Stimulated activated CD4-positive, alpha-beta T cell treated with anti-CD3 and anti-CD28 coated beads, TNF-alpha, amount 100 ng/mL, for 1 hour (primary cell): ENCODE measurements at regions not wholly inside any gene's neighbourhood (a gene's known extent, or its start where the extent isn't known, plus 50 kb on each side); places are given as distances from the start of the nearest gene placed in this dataset.

Source experiments
- DNase-seq, 3 donors: peaks; one replicate each; pipeline ENCODE4 v3.0.0-alpha.2; 2020; ENCODE audit warnings: low read depth in 3 of 3, low spot score in 1 of 3

DNA sequence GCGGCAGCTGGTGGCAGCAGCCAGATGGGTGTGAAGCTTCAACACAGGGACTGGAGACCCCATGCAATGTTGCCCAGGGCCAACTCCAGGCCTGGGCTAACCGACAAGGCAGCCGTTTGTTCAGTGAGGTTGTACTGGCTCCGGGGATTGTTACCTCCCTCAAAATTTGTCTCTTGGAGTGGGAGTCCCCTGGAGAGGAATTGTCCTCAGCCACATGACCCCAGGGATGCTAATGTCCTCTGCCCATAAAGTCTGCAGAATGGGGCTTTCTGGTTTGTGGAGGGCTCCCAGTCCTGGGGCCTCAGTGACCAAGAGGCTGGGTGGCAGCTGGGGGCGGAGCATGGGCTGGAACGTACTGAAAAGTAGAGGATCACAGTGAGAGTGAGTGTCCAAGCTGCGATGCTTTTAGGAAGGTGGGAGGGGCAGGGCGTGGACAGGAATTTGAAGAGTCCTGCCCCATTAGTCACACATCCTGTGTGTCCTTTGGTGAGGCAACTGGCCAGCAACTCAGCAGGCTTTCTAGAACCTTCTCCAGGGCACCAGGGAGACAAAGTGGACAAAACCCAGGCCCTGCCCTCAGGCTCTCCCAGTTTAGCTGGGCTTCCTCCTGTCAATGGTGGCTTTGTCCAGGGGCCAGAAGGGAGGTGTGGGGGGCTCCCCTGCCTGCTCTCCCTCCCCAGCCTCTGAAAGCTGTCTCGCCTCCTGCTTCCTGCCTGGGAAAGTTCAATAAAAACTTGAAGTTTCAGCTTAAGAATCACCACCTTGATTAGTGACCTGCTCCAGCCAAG is 114.0 kb downstream of the NSG2 start:
- DNase-seq: no peak

DNA sequence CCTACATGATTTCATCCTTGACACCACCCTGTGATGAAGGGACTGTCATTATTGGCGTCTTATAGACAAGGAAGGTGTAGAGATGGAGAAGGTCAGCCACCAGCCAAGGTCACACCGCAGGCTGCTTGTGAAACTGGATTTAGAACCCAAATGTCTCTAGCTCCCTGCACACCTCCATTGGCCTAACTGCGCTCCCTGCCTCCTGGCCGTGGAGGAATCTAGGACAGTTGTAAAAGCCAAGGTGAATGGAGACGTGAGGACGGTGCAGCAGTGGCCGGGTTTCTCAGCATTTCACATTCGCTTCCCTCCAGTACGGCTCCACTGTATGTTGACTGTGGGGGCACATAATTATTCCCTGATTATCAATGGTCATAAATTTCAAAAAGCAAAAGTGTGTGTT is 119.9 kb downstream of the NSG2 start:
- DNase-seq: no peak

DNA sequence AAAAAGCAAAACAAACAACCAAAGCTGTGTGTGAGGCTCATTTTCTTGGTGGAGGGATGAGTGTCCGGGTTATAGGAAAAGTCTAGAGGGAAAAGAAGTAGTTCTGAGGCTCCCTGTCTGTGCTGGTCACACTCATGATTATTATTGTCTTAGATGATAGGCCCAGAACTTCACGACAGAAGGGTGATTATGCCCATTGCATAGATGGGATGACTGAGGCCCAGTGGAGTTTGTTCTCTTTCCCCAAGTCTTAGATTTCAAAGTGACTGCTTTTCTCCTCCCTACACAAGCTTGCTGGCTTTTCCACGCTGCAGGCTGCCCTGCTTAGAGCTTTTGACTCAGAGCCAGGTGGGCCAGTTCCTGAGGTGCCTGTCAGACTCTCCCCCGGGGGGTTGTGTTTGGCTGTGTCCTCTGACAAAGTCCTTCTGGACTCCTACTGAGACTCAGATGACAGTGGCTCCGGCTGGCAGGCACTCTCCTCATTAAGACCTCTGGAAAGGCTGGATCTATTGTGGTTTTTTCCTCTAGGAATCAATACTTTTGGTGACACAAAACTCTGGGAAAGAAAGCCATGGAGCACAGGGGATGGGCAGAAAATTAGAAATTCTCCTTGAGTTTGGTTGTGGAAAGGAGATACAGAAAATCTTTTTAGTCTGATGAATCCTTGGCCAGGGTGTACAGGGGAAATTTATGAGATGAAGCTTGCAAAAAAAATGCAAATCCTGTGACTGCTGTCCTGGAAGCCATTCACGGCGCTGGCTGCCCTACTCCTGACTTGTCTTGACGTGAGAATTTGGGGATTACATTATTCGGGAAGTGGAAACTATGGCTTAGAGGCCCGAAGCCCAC is 120.9 kb downstream of the NSG2 start:
- DNase-seq: no peak

DNA sequence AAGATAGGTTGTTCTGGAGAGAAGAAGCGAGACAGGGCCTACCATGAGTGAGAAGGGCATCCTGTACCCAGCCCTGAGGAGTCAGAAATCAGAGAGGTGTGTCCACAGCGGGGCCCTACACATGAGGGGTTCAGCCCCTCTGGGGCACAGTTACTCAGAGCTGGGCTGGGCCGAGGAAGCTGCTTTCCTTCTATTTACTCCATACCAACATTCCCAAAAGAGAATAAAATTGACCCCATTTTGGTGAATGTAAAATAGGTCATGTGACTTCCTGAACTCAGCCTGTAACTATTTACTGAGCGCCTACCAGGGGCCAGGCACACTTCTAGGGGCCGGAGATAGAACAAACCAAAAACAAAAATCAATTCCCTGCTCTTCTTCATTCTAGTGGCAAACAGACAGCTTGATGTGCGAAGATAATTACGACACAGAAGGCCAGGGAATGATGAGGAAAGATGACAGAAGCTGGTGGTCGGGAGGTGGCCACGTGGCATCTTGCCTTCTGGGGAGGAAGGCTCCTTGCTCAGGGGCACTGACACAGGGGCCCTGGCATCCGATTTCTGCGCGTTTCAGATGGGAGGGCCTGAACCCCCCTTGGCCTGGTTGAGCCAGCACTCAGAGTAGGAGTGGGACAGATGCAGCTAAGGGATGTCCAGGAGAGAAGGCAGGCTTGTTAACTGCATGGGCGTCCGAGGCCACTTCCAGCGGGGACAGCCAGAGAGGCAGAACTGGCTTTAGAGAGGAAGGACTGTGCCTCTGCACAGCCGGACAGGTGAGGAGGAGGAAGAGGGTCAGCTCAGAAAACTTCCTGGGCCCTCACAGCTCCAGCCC is 121.8 kb downstream of the NSG2 start:
- DNase-seq: no peak

DNA sequence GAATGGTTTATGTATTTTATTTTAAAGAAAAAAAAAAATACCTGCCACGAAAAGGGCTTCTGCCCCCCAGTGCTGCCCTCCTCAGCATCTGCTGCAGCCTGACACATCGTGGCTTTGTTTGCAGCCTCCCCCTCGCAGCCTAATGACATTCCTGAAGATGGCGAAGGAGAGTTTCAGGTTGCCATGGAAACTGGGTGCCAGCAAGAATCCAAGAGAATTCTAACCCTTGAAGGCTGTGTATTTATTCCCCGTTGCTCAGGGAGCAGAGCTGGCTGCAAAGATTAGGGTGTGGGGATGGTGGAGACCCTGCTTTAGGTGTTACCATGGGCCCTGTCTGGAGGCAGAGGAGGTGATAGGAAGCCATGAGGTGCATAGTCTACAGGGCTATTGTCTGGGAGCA is 126.6 kb downstream of the NSG2 start:
- no peak for DNase-seq

DNA sequence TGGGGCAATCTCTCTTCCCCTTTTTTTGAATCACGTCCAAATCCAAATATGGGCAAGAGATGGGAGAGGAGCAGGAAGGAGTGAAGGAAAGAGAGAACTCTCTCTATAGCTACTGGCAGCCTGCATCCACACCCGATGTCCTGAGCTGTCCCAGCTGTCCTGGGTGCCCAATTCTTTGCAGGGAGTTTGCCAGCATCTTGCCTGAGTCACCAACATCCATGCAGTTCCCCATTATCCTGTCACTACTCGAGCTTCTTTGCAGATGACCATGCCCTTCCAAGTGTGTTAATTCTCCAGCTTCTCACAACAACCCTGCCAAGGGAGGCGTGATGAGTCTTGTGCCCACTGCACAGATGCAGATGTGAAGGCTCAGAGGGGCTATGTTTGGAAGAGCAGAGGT is 127.1 kb downstream of the NSG2 start:
- DNase-seq: no peak

DNA sequence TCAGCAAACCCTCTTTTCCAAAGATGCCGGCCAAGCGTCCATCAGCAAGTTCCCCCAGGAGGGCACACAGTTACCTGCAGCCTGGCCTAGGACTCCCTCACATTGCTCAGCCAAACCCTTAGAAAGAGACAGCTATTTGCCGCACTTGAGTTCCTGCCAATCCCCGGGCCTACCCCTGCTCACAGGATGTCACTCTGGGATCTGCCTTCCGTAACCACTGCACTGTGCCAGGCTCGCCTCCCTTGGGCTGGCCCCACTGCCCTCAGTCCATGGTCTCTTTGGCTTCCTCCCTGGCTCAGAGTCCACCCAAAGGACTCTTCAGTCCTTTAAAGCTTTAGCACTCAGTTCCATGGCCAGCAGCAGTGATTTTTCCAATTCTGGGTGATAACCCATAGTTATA is 128.3 kb downstream of the NSG2 start:
- DNase-seq: no peak

DNA sequence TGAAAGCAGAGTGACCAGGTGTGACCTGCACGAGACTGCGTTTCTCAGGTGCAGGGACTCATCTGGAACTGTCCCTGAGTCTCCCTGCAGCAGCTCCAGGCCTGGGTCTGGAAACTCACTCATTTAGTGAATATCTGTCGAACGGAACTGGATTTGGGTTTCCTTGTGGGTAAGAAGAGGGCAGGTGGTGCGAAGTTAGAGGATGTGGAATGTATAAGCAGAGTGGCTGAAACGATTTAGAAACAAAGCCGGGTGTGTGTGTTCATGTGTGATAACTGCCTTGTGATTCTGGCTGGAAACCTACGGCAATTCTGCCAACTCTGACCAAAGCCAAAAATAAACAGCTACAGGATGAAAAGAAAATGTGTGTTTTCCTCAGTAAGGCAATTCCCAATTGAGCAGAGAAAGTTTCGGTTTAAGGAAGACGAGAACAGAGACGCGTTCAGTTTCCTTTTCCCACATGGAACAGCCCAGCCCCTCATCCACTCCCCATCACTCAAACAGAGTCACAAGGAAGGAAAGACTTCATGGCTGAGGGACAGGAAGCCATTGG is 130.3 kb downstream of the NSG2 start:
- no peak for DNase-seq

DNA sequence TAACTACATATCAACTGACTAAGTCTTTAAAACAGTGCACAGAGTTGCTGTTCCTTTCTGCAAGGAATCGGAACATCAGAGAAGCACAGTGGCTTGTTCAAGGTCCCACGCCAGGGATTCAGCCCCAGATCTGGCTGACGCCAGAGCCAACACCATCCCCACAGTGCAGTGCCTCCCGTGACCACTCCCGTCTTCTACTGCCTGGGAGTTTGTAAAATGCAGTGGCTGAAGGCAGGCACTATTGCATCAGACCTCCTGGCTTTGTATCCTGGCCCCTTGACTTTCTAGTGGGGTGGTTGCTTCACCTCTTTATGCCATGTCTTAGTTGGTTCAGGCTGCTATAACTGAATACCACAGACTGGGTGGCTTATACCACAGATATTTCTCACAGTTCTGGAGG is 131.0 kb downstream of the NSG2 start:
- no peak for DNase-seq

DNA sequence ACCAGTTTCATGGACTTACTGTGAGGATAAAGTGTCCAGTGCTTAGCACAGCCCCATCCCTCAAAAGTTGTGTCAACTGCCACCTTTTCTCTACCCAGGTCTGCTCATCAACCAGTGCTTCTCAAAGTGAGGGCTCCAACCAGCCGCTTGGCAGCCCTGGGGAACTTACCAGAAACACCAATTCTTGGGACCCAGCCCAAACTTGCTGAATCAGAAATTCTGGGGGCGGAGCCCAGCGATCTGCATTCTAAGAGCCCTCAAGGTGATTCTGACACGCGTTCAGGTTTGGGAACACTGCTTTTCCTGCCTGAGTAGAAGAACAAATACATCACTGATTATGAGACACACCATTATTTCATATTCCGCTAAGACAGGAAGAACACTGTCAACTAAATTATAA is 132.0 kb downstream of the NSG2 start:
- DNase-seq: no peak

DNA sequence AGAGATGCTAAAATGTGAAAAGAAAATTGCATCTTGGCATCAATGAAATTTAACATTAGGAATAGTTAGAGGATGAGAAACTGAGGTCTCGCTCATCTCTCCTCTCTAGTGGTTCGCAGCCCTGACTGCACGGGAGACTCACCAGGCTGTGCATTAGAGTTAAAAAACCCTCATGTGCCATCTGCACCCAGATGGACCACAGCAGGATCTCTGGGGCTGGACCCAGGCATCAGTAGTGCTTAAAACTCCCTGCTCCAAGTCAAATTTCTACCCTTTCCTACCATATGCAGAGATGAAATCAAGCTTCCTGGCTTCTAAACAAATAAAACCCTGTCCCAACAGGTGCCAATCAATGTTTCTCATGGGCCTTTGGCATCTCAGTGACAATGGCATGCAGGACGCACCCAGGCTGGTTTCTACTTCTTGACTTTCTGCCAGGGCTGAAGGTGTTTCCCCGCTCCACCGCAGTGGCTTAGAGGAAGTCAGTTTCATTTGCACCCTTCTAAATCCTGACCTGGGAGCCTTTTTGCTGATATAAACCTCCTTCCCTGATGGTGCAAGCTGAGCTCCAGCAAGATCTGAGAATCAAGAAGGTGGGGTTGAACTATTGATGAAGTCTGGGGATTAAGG is 132.6 kb downstream of the NSG2 start:
- DNase-seq: no peak

DNA sequence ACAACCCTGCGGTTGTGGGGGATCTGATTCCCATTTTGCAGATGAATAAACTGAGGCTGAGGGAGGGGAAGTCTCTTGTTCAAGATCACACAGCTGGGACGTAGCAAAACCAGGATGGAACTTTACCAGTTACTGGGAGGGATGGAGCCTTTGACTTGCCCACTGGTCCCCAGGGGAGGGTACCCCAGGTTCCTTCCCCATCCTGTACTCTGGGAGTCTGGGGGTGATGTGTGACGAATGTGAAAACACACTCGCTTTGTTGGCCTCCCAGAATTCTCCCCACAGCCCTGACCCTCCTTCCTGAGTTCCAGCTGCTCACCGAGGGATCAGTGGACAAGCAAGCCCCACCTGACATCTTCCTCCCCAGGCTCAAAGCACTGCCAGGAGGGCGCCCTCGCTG is 135.1 kb downstream of the NSG2 start:
- DNase-seq: no peak

DNA sequence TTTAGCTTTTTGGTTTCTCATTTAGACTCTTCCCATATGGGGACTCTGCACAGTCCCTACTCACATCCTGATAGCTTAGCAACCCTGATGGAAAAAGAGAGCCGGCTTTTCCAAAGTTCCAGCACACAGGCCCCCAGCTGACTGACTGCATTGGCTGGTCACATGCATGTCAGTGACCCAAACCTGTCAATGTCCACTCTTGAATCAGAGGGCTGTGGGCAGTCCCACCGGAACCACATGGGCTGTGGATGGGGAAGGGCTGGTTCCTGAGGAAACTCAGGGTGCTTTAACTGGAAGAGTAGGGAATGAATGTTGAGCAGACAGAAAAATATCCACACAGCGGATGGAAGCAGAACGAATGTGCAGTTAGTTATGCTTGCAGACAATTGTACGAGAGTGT is 136.6 kb downstream of the NSG2 start:
- no peak for DNase-seq

DNA sequence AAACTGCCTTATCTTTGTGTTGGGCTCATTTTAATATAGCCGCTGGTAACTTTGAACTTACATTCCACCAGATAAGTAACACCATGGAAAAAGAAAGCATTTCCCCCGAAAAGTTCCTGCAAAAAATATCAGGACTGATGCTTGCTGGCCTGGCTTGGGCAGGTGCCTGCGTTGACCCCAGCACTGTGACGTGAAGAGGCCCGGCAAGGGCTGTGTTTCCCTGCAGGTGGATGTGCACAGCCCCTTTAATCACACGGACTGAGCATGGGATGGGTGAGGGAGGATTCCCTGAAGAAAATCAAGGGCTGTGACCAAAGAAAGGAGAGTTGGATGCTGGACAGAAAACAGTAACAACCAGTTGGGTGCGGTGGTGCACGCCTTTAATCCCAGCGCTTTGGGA is 138.2 kb downstream of the NSG2 start:
- no peak for DNase-seq

DNA sequence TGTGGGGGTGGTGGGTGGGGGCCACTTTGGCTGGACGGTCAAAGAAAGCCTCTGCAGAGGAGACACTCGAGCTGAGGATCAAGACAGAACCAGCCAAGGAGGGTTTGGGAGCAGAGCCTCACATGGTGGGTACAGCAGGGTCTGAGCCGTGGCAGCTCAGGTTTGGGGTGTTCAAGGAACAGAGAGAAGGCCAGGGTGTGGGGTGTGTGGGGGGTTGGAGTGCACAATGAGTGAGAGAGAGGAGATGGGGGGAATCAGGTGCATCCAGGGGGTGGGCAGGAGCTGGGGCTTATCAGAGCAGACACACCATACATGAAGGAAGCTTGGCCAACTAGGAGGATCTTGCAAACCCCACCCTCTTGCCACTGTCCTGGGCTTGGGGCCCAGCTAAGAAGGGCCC is 140.0 kb downstream of the NSG2 start:
- no peak for DNase-seq

DNA sequence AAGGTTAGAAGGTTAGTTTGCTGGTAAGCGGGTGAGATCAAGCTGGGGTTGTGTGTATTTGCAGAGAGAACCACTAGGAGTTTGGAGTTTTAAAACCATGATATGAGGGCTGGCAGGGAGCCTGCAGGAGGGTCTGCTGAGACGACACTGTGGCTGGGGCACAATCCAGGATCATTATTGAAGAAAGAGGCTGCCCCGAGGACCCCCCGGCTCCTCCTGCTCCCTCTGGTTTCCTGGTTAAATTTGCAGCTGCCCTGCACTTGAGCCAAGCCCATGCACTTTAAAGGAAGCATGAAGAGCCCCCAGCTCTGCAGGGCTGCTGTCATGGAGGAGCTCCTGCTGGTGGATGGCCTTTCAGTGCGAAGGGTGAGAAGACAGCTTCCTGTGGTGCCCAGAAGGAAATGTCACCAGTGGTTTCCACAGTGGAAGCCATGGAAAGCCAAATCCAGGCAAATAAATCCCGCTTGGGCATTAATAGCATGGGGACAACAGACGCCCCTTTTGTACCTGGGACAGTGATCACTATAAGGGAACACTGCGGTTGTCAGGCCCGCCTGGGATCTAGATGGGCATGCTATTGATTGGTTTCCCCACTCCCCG is 140.7 kb downstream of the NSG2 start:
- no peak for DNase-seq

DNA sequence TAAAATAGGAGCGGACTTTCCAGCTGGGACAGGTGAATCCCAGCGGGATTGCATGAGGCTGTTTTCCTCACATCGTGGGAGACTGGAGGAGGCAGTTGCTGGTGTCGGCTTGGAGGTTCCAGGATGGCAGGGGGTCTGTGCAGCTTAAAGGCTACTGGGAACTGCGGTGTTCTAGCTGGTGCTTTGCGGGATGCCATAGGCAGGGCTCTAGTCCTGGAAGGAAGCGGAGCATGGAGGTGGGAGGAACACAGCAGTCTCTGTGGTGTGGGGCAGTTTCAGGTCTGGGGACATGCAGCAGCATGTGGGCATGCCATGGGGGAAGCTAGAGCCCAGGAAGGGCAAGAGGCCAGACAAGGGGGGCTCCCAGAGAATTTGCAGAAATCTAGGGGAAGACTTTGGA is 141.5 kb downstream of the NSG2 start:
- no peak for DNase-seq

DNA sequence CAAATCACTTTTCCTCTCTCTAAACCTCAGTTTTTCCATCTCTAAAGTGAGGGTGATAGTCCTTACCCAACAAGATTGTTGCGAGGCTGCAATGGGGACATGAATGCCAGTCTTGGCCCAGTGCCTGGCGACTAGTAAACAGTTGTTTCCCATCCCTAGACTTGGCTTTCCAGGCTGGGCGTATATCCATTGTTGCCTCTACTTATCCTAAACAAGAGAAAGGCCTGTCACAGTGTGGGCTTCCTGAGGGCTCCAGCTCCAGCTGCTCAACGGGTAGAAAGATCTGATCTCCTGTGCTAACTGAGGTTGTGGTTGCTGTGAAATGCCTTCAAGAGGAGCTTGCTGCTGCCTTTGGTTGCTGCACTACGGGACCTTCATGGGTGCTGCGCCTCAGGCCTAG is 142.0 kb downstream of the NSG2 start:
- no peak for DNase-seq

DNA sequence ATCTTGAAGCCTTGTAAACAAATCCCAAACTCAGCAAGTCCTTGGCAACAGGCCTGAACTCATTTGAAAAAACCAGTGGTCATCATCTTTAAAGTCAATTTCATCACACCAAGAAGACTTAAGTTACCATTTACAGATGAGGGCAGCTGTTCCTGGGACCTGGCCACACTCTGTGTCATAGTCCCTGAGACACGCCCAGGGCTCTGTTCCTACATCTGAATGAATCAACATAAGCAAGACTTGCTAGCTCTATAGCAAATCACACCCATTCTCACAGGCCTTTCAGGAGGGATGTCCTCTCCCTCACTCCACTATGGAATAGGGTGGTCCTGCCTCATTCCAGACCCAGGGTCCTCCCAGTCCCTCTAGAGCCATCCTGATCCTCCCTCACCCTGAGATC is 142.8 kb downstream of the NSG2 start:
- DNase-seq: no peak

DNA sequence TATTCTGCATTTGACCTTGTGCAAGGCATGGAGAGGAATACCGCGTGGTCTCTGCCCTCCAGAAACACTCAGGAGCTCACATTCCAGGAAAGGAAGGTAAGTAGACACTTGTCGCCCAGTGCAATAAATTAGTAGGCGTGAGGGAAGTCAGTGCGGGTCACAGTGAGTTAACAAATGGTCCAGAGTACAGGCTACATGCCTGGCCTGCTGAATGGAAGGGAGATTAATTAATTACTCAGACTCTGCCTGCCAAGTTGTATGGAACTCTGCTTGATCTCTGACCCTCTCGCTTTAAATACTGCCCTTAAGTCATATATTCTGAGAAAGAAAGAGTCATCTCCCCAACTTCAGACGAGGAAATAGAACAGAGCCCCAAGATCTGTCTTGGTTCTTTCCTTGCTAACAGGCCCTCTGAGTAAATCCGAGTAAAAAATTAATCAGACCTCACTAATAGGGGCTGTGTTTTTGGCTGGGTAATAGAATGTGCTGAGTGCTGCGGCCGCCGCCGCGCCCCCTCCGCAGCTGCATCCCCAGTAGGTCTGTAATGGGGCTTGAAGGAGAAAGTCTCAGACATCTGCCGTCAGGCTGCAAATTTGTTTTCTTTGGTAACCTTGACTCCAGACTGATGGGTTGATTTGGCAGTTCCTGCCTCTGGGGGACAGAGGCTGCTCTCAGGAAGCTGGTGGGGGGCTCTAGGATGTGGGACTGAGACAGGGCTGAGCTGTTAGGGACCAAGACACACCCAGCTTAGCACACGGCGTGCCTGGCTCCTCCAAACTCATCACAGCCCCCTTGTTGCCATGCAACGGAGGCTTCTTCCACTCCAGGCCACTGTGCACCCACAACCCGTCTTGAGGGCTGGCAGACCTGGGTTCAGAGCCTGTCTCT is 144.4 kb downstream of the NSG2 start:
- no peak for DNase-seq
